Colonic mucosa (tissue), 4 donors: ENCODE measurements at regions not wholly inside any gene's neighbourhood (a gene's known extent, or its start where the extent isn't known, plus 50 kb on each side); places are given as distances from the start of the nearest gene placed in this dataset.
A peak's percentile ranks its signal among the peaks of the same experiment; 100 is the strongest.

ENCODE experiments used
- DNase-seq: peaks from one replicate; pipeline ENCODE4 v3.0.0-alpha.2; 2020
- H3K27ac ChIP-seq: fragments of 200-600 bp; one replicate; pipeline ENCODE4 v1.8.0; 2021
- H3K27me3 ChIP-seq: fragments of 200-600 bp; one replicate; pipeline ENCODE4 v1.8.0; 2021
- H3K36me3 ChIP-seq: fragments of 200-600 bp; one replicate; pipeline ENCODE4 v1.8.0; 2021
- H3K4me1 ChIP-seq: fragments of 200-600 bp; one replicate; pipeline ENCODE4 v1.8.0; 2021; ENCODE audit warnings: mild to moderate bottlenecking
- H3K4me3 ChIP-seq: fragments of 200-600 bp; one replicate; pipeline ENCODE4 v1.8.0; 2021
- H3K9ac ChIP-seq, 2 donors: one replicate each; pipeline ENCODE4 v1.7.0; 2013; ENCODE audit warnings: control low read depth in 2 of 2, low read depth in 2 of 2, low read length in 2 of 2
- H3K9me3 ChIP-seq: fragments of 200-600 bp; one replicate; pipeline ENCODE4 v1.8.0; 2021
- intact Hi-C: fragments of 100-400 bp; cut with DNase I; formaldehyde crosslinking; loops from one replicate; pipeline ENCODE4 v1.14.1; 2022
- TF ChIP-seq, protein P1 (sequence below): fragments of 200-600 bp; IDR thresholded peaks from one replicate; pipeline ENCODE4 v1.8.0; 2022; ENCODE audit warnings: antibody characterized with exemption, mild to moderate bottlenecking
- donor health status: healthy.
- donor health status: DM: no; HTN: no; CAD: no.
- donor health status: DM: no; HTN: no; CAD: no.

- no peak overlapping the region for H3K4me3 ChIP-seq
- no peaks in the 10 kb centered on the region for H3K4me1 ChIP-seq
- DNase-seq = no peak
- intact Hi-C loops = no loop called here
- no peak overlapping the region for H3K9ac ChIP-seq
- H3K9me3 ChIP-seq = no peaks in the 10 kb centered on the region
- no peaks in the 10 kb centered on the region for H3K27me3 ChIP-seq
- no peaks in the 10 kb centered on the region for H3K36me3 ChIP-seq
- H3K27ac ChIP-seq = no peak overlapping the region
- TF ChIP-seq, protein P1, sequence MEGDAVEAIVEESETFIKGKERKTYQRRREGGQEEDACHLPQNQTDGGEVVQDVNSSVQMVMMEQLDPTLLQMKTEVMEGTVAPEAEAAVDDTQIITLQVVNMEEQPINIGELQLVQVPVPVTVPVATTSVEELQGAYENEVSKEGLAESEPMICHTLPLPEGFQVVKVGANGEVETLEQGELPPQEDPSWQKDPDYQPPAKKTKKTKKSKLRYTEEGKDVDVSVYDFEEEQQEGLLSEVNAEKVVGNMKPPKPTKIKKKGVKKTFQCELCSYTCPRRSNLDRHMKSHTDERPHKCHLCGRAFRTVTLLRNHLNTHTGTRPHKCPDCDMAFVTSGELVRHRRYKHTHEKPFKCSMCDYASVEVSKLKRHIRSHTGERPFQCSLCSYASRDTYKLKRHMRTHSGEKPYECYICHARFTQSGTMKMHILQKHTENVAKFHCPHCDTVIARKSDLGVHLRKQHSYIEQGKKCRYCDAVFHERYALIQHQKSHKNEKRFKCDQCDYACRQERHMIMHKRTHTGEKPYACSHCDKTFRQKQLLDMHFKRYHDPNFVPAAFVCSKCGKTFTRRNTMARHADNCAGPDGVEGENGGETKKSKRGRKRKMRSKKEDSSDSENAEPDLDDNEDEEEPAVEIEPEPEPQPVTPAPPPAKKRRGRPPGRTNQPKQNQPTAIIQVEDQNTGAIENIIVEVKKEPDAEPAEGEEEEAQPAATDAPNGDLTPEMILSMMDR = no peak
Measured at GRCh38 chr2:118791483-118791882, 56.0 kb downstream of the EN1 start.

GRCh38 chr2:118786746-118787145, 60.7 kb downstream of the EN1 start:
- TF ChIP-seq, protein P1 = no peak
- H3K9ac ChIP-seq = no peak overlapping the region
- intact Hi-C loops = no loop called here
- H3K4me3 ChIP-seq = no peak overlapping the region
- DNase-seq = no peak
- no peaks in the 10 kb centered on the region for H3K4me1 ChIP-seq
- no peaks in the 10 kb centered on the region for H3K36me3 ChIP-seq
- no peaks in the 10 kb centered on the region for H3K9me3 ChIP-seq
- no peaks in the 10 kb centered on the region for H3K27me3 ChIP-seq
- H3K27ac ChIP-seq = no peak overlapping the region

DNA sequence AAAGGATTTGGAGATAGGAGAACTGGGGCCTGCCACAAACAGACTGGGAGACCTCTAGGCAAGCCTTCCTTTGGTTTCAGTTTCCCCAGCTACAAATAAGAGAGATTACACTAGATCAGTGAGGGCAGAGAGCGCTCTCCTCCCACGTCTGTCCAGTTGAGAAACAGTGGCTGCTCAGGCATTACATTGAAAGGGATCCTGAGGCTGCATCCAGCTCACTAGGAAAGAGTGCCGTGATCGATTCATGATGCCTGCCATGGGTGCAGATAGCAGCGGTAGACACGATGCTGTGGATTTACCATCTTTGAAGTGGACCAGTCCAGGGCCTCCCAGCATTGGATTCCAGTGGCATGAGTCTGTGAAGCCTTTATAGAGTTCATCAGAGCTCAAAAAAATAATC, 62.6 kb downstream of the EN1 start:
- Histone ChIP-seq H3K4me3 (no peak overlapping the region), H3K27me3 (no peaks in the 10 kb centered on the region), H3K36me3 (no peaks in the 10 kb centered on the region), H3K9ac (no peak overlapping the region), H3K9me3 (no peaks in the 10 kb centered on the region), H3K4me1 (no peaks in the 10 kb centered on the region), H3K27ac (no peak overlapping the region)
- intact Hi-C loops = no loop called here
- TF ChIP-seq, protein P1 = no peak
- no peak for DNase-seq

DNA sequence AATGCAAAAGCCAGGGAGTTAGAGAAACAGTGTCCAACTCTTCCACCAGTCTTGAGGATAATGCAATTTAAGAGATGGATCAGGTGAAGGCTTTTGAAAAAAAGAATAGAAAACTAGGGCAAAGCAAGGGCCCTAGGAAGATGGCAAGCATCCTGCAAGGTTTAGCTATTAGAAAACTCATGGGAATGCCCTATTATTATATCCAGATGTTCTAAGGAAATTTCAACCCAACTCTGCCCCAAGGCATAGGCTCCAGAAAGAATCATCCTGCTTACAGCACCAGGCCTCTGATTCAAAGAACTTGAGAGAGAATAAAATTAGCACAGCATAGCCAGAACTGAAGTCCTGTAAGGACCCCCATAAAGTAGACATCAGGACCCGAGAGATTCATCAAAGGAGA, 68.1 kb downstream of the EN1 start:
- intact Hi-C loops = no loop called here
- H3K9me3 ChIP-seq = no peaks in the 10 kb centered on the region
- no peak overlapping the region for H3K27ac ChIP-seq
- no peaks in the 10 kb centered on the region for H3K36me3 ChIP-seq
- H3K4me3 ChIP-seq = no peak overlapping the region
- TF ChIP-seq, protein P1 = no peak
- H3K4me1 ChIP-seq = no peaks in the 10 kb centered on the region
- peaks cover 18% of the 10 kb centered on the region for H3K27me3 ChIP-seq
- DNase-seq = no peak
- no peak overlapping the region for H3K9ac ChIP-seq

GRCh38 chr2:118774458-118775133, 72.9 kb downstream of the EN1 start:
- Histone ChIP-seq H3K4me3 (peak overlapping the region; percentile 29), H3K36me3 (no peaks in the 10 kb centered on the region), H3K4me1 (no peaks in the 10 kb centered on the region), H3K9me3 (no peaks in the 10 kb centered on the region), H3K9ac (no peak overlapping the region), H3K27me3 (peaks cover 18% of the 10 kb centered on the region), H3K27ac (no peak overlapping the region)
- TF ChIP-seq, protein P1 = no peak
- intact Hi-C loops = no loop called here
- peak; percentile 34 for DNase-seq
